GM19351 (cell line): ENCODE measurements at regions not wholly inside any gene's neighbourhood (a gene's known extent, or its start where the extent isn't known, plus 50 kb on each side); places are given as distances from the start of the nearest gene placed in this dataset.
"Not testable (repeated sequence)": the region's sequence is repeated elsewhere in the genome, so short reads cannot be mapped to it uniquely, and the experiment has no call there.

Experiments
- ATAC-seq: cut with Tn5 transposase; IDR thresholded peaks from one replicate; pipeline ENCODE4 v1.9.1; 2021; ENCODE audit warnings: mild to moderate bottlenecking, moderate library complexity; ENCODE audit not compliant: unreplicated experiment

DNA sequence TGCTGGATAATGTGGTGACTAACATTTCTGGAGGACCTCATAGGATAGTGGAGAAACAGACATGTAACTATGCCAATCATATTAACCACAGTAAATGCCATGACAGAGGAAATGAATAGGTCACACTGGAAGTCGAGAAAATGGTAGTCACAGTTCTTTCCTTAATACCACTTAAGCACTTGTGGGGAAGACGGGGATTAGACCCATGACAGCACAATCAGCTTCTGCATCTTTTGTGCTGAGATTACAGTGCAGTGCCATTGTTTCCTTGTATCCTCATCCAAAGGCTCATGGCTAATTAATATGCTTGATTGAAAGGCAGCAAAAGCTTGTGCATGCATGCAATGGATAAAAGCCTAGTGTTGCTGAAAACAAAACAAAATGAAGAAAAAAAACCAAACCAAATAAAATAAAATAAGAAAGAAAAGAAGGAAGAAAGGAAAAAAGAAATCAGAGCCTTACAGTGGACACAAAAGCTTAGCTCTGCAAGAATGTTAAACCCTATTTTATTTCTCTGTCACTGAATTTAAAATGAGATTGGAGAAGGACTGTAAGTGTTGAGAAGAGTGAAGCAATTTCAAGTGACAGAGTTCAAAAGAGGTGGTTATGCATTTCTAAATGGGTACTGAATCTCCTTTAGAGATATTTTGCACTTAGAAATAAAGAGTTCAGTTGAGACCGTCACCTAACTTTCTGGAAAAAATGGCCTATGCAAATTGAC, 1011.9 kb downstream of the CDH8 start:
- ATAC-seq = no peak

DNA sequence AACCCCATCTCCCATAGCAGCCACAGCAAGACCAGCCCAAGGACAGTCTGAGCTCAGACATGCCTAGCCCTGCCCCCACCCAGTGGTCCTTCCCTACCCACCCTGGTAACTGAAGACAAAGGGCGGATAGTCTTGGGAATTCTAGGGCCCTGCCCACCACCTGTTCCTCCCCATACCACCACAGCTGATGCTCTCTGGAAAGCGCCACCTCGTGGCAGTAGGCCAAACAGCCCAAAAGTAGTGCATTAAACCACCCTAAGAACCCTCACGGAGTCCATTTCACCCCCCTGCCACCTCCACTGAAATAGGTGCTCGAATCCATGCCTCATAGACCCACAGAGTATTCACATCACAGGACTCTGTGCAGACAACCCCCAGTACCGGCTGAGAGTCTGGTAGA, 1021.4 kb downstream of the CDH8 start:
- no peak for ATAC-seq

DNA sequence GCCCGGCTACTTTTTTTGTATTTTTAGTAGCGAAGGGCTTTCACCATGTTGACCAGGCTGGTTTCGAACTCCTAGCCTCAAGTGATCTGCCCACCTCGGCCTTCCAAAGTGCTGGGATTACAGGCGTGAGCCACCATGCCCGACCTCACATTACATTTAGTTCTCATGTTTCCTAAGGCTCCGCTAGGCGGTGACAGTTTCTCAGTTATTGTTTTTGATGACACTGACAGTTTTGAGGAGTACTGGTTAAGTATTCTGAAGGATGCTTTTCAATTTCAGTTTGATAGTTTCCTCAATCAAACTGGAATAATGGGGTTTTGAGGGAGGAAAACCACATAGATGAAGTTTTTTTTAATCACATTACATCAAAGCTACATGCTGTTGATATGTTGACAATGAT, 1028.5 kb downstream of the CDH8 start:
- no peak for ATAC-seq

DNA sequence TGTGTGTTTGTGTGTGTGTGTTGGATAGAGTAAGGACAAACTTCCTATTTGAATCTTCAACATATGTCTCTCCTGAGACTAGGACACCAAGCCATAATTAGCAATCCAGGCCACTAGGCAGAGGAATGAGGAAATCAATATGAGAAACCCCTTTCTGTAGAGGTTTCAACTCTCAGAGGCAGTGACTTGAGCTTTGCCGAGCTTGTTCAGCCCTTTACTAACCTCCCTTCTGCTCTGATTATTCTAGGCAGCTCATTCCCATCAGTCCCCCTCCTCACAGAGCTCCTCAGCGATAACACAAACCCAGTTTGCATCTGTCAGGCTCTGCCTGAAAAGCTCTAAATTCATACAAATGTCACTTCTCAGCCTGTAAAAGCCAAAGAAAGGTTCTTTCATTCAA, 1030.3 kb downstream of the CDH8 start:
- ATAC-seq = no peak

DNA sequence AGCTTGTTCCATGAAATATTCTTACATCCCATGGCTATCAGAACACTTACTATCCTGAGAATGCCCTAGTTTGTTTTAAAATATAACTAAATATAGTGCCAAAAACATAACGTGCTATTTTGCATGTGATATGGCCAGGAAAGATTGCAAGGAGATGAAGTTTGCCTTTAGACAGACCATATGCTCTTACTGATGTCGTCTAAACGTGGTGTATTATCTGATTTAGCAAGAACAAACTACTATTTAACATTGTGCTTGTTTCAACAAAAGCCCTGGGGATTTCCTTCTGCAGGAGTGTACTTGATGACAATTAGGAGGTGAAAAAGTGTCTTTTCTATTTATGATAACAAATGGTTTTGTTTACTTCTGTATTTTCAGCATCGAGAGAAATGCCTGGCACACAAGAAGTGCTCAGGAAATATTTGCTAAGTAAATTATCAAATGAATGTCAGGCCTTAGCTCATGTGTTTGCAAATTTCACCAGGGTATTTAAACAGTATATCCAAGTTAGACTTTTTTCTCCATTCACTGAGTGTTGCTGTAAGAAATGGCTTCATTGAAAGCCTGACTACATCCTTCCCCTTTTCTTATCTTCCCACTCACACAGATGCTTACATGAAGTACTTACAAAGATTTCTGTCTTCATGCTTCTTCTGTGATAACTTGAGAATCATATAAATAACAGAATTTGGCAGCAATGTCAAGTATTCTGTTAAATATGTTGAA, 1033.6 kb downstream of the CDH8 start:
- ATAC-seq = no peak

DNA sequence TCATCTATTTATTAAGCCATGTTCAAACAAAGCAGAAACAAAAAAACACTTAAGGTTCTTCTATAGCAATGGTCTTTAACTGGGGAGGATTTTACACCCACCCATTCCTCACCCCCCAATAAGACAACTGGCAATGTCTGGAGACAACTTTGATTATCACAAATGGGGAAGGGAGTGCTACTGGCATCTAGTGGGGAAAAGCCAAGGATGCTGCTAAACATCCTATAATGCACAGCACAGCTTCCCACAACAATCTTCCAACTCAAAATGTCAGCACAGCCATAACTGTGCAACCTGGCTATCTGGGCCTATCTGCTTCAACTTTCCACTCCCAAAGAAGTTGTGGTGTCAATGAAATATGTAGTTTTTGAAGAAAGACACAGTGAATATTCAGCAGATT, 1044.4 kb downstream of the CDH8 start:
- no peak for ATAC-seq

DNA sequence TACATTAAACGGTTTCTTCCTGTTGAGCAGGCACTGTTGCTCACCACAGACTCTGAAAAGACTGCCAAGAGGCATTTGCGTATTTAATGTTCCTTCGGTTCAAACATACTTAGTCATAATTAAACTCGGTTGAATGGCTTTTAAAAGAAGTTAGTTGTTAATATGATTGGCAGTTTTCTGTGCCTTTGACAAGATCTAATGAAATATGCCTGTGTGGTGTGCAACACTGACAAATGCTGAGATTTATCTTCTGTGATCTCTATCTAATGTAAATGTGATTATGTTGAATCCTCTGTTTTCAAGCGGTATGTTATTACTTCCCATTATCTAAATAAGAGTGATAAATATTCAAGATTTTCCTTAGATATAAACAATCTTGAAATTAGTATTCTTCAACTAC, 1046.6 kb downstream of the CDH8 start:
- no peak for ATAC-seq

DNA sequence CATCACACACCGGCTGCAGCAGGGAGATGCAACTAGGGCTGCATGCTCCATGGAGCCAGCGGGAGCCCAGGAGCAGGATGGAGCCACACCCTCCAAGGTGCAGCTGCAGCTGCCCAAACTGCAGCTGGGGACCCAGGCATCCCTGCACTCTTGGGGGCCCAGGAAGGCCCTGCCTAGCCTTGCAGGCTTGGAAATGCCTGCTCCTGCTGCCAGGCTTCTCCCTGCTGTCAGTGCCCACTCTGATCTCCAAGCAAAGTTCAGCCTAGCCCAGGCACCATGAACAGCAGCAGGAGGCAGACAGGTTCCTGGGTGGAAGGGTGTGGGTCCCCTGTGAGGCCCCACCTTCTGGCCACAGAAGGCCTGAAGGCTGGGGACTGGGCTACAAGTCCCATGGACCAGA, 1057.1 kb downstream of the CDH8 start:
- ATAC-seq = no peak

DNA sequence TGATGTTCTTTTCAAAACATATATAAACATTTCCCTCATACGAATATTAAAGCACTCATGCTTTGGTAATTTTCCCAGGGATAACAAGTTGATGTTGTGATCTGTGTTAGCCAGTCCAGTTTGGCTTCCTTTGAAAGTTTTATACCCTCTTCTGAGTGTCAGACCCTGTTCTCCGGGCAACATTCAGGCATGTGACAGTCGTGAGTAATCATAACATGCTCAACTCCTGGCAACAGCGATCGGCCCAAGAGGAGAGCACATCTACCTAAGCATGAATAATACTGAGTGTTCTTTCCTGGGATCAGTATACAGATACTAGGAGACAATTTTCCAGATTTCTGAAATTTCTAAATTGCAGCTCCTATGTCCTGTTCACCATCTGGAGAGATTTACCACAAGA, 1086.4 kb downstream of the CDH8 start:
- no peak for ATAC-seq

DNA sequence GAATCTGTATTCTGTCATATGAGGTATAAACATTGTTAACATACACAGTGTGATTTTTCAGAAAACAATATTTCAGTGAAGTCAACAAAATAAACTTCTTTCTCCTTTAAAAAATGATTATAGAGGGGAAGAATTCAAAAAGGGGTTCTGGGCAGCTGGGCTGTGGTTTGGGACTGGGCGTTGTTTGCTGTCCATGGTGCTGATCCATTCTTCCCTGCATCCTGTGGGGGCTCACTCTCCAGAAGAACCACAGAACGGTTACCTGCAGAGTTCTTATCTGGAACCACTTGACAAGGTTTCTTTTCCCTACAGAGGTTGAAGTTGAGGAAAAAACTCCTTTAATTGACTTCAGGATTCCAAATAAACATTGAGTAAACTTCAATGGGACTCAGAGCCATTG, 1091.0 kb downstream of the CDH8 start:
- no peak for ATAC-seq

DNA sequence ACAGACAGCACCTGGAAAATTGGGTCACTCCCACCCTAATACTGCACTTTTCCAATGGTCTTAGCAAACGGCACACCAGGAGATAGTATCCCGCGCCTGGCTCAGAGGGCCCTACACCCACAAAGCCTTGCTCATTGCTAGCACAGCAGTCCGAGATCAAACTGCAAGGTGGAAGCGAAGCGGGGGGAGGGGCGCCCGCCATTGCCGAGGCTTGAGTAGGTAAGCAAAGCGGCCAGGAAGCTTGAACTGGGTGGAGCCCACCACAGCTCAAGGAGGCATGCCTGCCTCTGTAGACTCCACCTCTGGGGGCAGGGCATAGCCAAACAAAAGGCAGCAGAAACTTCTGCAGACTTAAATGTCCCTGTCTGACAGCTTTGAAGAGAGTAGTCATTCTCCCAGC, 1100.0 kb downstream of the CDH8 start:
- ATAC-seq = not testable (repeated sequence)

DNA sequence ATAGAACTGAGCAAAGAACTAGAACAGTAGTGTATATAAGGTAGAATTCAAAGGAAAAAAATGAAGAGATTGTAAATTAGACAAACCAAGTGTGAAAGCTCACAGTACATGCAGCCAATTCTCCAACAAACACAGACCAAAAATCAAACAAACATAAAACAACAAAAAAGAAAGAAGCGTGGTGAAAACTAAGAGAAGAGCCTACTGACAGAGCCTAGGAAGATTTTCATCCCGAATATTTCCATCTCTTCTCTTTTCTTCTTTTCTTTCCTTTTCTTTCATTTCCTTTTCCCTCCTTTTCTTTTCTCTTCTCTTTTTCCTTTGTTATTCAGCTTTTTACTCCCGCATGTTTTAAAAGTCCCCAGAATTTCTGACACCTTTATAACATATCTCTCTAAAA, 1103.6 kb downstream of the CDH8 start:
- no peak for ATAC-seq

DNA sequence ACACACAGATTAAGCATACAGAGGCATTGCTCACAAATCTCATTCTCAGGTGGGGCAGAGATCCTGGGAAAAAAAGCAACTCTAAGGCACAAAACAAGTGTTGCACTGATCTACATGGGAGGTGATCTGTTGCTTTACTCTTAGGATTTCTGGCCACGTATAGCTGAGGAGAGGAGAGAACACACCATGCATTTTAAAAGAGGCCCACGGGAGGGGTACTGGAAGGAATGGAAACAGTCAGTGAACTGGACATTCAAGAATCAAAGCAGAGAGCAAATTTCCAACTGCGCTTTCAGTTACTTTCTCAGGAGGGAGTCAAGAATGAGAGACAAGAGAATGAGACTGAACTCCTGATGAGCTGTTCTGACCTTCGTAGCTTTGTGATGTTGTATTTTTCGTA, 1105.9 kb downstream of the CDH8 start:
- no peak for ATAC-seq

DNA sequence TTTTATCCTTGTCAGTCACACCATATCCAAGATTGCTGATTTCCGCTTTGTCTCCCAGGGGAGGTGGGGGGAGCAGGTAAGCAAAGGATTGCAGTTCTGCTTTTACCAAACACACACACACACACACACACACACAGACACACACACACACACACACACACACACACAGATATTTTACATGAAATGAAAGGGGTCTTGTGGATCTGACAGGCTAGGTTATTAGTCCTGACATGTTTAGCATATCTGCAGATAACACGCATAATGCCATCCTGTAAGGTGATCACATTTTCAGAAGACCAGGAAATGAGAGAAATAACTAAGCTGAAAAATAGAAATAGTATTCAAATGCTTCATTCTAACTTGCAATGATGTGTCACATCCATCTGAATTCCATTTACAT, 1113.3 kb downstream of the CDH8 start:
- ATAC-seq = no peak

DNA sequence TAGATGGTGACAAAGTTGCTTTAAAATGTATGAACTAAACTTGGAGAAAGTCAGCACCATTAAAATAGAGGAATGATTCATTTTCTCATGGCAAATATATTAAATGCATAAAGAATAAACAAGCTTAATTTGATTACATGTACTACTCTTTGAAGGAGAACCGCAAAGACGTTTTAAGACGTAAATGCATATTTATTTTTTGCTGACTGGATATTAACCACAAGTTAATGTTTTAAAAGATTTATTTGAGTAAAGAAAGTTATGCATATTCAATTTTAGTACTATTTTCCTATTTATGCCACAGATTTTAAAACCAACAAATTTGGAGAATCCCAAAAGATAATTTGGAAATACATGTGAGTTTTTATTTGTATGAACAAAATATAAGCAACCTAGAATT, 1121.9 kb downstream of the CDH8 start:
- no peak for ATAC-seq

DNA sequence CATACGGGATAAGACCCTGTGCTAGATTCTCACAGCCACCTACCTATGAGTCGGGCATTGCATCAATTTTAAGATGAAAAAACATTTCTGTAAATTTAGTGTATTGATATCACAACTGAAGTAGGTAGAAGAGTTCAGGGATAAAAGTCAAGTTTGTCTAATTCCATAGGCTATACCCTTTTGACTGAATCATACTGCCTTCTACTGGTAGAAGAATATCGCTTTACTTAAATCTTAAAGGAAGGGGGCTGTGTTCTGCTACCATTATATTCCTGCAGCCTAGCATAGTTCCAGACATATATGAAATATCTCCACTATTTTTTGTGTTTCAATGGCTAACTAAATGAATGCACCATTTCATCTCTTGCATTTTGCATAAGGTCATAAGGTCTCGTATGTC, 1128.6 kb downstream of the CDH8 start:
- ATAC-seq = no peak

DNA sequence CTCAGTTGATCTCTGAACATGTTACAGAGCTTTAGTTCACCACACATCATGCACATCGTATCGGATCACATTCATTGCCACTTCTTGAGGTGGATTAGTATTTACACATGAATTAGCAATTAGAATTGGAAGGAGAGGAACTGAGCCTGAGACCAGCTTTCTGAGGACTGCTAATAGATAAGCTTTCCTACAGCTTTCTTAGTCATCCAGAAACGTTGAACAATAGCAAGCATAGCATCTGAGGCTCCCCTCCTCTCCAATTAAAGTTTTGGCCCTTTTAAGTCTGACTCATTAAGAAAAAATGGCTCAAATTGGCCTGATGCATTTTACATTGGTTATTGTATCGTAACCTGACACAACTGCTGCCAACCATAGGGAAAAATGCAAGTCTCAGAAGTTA, 1130.4 kb downstream of the CDH8 start:
- no peak for ATAC-seq

DNA sequence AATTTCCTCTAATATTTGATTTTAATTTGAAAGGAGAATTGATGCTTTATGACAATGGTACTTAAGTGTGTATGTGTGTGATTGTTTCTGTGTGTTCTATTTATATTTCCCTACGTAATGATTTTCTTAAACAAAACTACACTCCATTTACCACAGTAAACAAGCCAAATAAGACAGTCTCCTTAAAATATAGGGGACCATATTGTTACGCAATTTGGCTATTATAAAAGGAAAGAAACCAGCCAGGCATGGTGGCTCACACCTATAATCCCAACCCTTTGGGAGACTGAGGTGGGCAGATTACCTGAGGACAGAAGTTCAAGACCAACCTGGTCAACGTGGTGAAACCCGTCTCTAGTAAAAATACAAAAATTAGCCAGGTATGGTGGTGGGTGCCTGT, 1134.1 kb downstream of the CDH8 start:
- ATAC-seq = no peak

DNA sequence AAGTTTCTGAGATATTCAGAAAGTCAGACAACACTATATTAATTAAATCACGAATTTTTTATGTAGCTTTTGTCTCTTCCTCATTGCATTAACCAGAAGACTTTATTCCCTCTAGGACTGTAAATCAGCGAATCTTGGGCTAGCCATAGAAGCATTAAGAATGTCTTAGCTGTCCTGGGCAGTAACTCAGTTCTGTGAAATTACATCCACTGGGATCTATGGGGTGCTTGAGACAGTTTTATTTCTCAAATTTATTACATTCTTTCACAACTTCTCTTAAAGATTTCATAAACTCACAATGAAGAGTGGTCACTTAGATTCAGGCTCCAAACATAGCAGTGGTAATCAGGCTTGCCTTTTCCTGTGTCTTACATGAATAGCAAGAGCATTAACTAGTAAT, 1153.4 kb downstream of the CDH8 start:
- no peak for ATAC-seq

DNA sequence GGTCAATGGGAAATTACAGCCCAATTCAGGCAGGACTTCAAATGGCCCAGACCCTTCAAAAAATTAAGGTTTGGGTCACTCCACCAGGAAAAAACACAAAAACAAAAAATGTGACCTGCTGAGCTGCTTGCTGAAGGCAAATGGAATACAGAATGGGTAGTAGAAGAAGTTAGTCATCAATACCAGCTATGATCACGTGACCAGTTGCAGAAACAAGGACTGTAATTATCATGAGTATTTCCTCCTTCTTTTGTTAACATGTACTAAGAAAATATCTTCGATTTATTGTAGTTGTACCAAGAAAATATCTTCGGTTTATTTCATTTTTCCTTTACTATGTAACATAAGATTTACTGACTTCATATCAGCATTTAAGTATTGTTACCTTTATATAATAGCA, 1183.6 kb downstream of the CDH8 start:
- ATAC-seq = no peak

DNA sequence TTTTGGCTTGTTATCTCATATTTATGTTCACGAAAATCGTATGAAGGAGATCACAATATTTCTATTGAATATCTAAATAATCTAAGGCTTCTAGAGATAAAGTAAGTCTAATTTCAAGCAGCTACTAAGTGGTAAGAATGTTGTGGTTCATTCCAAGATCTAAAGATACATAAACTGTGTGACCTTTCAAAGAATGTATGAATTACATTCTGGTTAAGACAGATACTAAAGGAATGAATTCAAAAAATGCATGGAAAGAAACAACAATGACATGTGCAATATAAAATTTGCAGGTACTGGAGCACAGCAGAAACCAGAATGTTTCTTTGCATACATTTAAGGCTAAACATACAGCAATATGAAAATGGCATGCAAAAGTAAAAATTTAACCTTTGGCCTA, 1214.6 kb downstream of the CDH8 start:
- ATAC-seq = no peak

DNA sequence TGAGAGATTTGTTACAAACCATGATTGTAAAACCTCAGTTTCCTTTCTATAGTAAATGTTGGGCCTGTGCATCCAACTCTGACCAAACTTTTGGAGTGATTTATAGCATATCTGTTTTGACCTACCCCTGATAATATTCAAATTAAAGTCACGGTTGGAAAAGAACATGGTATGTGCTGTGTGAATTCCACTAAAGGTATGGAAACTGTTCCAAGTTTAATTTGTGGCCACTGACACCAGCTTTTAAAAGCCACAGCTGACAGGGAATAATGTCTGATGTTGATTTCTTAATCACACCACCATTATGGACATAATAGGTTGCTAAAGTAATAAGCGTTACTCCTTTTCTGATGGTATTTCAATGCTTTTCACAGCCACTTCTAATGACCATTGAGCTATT, 1215.9 kb downstream of the CDH8 start:
- no peak for ATAC-seq

DNA sequence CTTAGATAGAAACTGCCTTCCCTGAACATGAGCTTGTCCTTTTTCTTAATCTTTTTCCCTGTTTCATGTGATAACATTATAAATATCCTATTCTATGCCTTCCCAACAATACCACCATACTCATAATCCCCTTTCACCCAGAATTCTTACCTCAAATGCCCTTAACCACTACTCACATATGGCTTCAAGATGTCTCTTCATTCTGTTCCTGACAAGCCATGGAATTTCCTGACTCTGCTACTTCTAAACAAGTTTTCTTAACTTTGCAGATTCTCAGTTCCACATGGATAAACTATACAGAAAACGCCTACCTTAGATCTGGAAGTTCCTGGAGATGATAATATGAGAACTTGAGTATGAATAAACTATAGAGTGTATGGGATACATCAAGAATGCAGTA, 1217.8 kb downstream of the CDH8 start:
- ATAC-seq = no peak
